ENCODE measurements at regions not wholly inside any gene's neighbourhood (a gene's known extent, or its start where the extent isn't known, plus 50 kb on each side); places are given as distances from the start of the nearest gene placed in this dataset.

DNA sequence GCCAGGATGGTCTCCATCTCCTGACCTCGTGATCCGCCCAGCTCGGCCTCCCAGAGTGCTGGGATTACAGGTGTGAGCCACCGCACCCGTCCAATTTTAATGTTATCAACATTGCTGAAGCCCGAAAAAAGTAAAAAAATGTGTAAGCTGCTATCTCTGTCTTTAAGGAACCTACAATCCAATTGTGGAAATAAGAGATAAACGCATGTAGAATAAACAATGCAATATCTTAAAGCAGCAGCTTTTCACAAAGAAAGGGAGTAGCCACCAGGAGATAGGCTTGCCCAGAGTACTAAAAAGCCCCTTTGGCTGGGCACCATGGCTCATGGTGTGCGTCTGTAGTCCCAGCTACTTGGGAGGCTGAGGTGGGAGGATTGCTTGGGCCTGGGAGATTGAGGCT lies 282.9 kb upstream of the LYZL1 start:
- WGBS, 3 donors: 67 to 87% (median 69%) methylated on average over 8 of the region's 8 CpGs

GRCh38 chr10:29007370-29007747 lies 281.5 kb upstream of the LYZL1 start:
- 97 to 98% (median 97%) methylated on average over 9 of the region's 9 CpGs for WGBS, 3 donors
- TF ChIP-seq CTCF (IDR thresholded peaks at IDR 0.05): no peak
- TF ChIP-seq POLR2A (IDR thresholded peaks at IDR 0.05): no peak
- no peak for TF ChIP-seq EP300 (IDR thresholded peaks at IDR 0.05)
- no peak for DNase-seq
- Histone ChIP-seq H3K9me3 (no peaks in the 10 kb centered on the region), H3K4me3 (no peak overlapping the region), H3K27ac (no peak overlapping the region), H3K27me3 (no peaks in the 10 kb centered on the region), H3K36me3 (no peaks in the 10 kb centered on the region), H3K4me1 (ENCODE audit: insufficient read depth) (no peaks in the 10 kb centered on the region)
- intact Hi-C loops (cut with DNase I): no loop called here

More for the DNA sequence above, 282.9 kb upstream of the LYZL1 start:
- intact Hi-C loops (cut with DNase I): no loop called here
- Histone ChIP-seq H3K36me3 (no peaks in the 10 kb centered on the region), H3K27me3 (no peaks in the 10 kb centered on the region), H3K27ac (no peak overlapping the region), H3K4me1 (ENCODE audit: insufficient read depth) (no peaks in the 10 kb centered on the region), H3K9me3 (no peaks in the 10 kb centered on the region), H3K4me3 (no peak overlapping the region)
- no peak for TF ChIP-seq EP300 (IDR thresholded peaks at IDR 0.05)
- no peak for TF ChIP-seq CTCF (IDR thresholded peaks at IDR 0.05)
- no peak for TF ChIP-seq POLR2A (IDR thresholded peaks at IDR 0.05)
- no peak for DNase-seq

- no peak for TF ChIP-seq CTCF (IDR thresholded peaks at IDR 0.05)
- no peak for TF ChIP-seq EP300 (IDR thresholded peaks at IDR 0.05)
- TF ChIP-seq POLR2A (IDR thresholded peaks at IDR 0.05): no peak
- peak in 1 of 5 donors; percentile 44 for DNase-seq
- 62 to 70% (median 67%) methylated on average over 10 of the region's 10 CpGs for WGBS, 3 donors
- intact Hi-C loops (cut with DNase I): no loop called here
- no peaks in the 10 kb centered on the region for H3K4me1 ChIP-seq (ENCODE audit: insufficient read depth)
- no peaks in the 10 kb centered on the region for H3K27me3 ChIP-seq
- H3K36me3 ChIP-seq: no peaks in the 10 kb centered on the region
- H3K4me3 ChIP-seq: no peak overlapping the region
- no peaks in the 10 kb centered on the region for H3K9me3 ChIP-seq
- no peak overlapping the region for H3K27ac ChIP-seq
Observed at GRCh38 chr10:29007748-29008610, 280.9 kb upstream of the LYZL1 start.

- intact Hi-C loops (cut with DNase I): no loop called here
- H3K9me3 ChIP-seq: no peaks in the 10 kb centered on the region
- 82 to 95% (median 85%) methylated on average over 5 of the region's 5 CpGs for WGBS, 3 donors
Observed at GRCh38 chr10:29009464-29009863, 279.4 kb upstream of the LYZL1 start.

More at GRCh38 chr10:29009464-29009863, 279.4 kb upstream of the LYZL1 start:
- TF ChIP-seq CTCF (IDR thresholded peaks at IDR 0.05) (no peak), POLR2A (IDR thresholded peaks at IDR 0.05) (no peak), EP300 (IDR thresholded peaks at IDR 0.05) (no peak)
- Histone ChIP-seq H3K36me3 (no peaks in the 10 kb centered on the region), H3K27ac (no peak overlapping the region), H3K4me1 (ENCODE audit: insufficient read depth) (no peaks in the 10 kb centered on the region), H3K4me3 (no peak overlapping the region), H3K27me3 (no peaks in the 10 kb centered on the region)
- no peak for DNase-seq
